GM20000 (cell line): ENCODE measurements at regions not wholly inside any gene's neighbourhood (a gene's known extent, or its start where the extent isn't known, plus 50 kb on each side); places are given as distances from the start of the nearest gene placed in this dataset.
A peak's percentile ranks its signal among the peaks of the same experiment; 100 is the strongest.
"Not testable (repeated sequence)": the region's sequence is repeated elsewhere in the genome, so short reads cannot be mapped to it uniquely, and the experiment has no call there.

ENCODE experiments used
- DNase-seq: peaks from one replicate; pipeline ENCODE4 v3.0.0; 2012; ENCODE audit warnings: low spot score
- CTCF ChIP-seq: IDR thresholded peaks from 2 replicates; pipeline ENCODE4 v1.5.1; 2012; ENCODE audit warnings: mild to moderate bottlenecking, control low read depth; ENCODE audit errors: extremely low read depth, missing control alignments

- TF ChIP-seq CTCF = no peak
- peak; percentile 47 for DNase-seq
These were observed 53.0 kb upstream of the ZNF254 start for GRCh38 chr19:24033963-24034342.

- not testable (repeated sequence) for DNase-seq
These were observed 51.6 kb upstream of the ZNF254 start for GRCh38 chr19:24035261-24035880.
